MV-4-11 (cell line): ENCODE measurements at regions not wholly inside any gene's neighbourhood (a gene's known extent, or its start where the extent isn't known, plus 50 kb on each side); places are given as distances from the start of the nearest gene placed in this dataset.

Experiments used
- DNase-seq: peaks from one replicate; lab custom pipeline; 2025; lab: John Stamatoyannopoulos, UW

- DNase-seq, result no peak
Measured at GRCh38 chr10:128281861-128282260, 155.6 kb upstream of the MKI67 start.

- DNase-seq, result no peak
Measured at GRCh38 chr10:128286141-128286761, 160.0 kb upstream of the MKI67 start.

- no peak for DNase-seq
Measured at GRCh38 chr10:128286762-128287500, 160.7 kb upstream of the MKI67 start.

GRCh38 chr10:128287921-128288320, 161.7 kb upstream of the MKI67 start:
- DNase-seq, result no peak

GRCh38 chr10:128289621-128290020, 163.4 kb upstream of the MKI67 start:
- no peak for DNase-seq

- no peak for DNase-seq
Measured at GRCh38 chr10:128295003-128295402, 168.8 kb upstream of the MKI67 start.

- DNase-seq, result no peak
Measured at GRCh38 chr10:128296253-128297007, 170.2 kb upstream of the MKI67 start.

- DNase-seq, result no peak
Measured at GRCh38 chr10:128297709-128298378, 171.6 kb upstream of the MKI67 start.

GRCh38 chr10:128298587-128298986, 172.4 kb upstream of the MKI67 start:
- no peak for DNase-seq

- DNase-seq, result no peak
Measured at GRCh38 chr10:128300290-128300824, 174.1 kb upstream of the MKI67 start.

GRCh38 chr10:128301051-128301450, 174.8 kb upstream of the MKI67 start:
- no peak for DNase-seq

GRCh38 chr10:128302808-128303207, 176.6 kb upstream of the MKI67 start:
- no peak for DNase-seq

- DNase-seq, result no peak
Measured at GRCh38 chr10:128304271-128304670, 178.0 kb upstream of the MKI67 start.

- DNase-seq, result no peak
Measured at GRCh38 chr10:128305601-128306345, 179.6 kb upstream of the MKI67 start.

GRCh38 chr10:128306535-128306934, 180.3 kb upstream of the MKI67 start:
- DNase-seq, result no peak

- DNase-seq, result no peak
Measured at GRCh38 chr10:128306966-128307365, 180.7 kb upstream of the MKI67 start.

GRCh38 chr10:128307820-128308219, 181.6 kb upstream of the MKI67 start:
- no peak for DNase-seq

GRCh38 chr10:128310971-128311658, 184.9 kb upstream of the MKI67 start:
- DNase-seq, result no peak

- no peak for DNase-seq
Measured at GRCh38 chr10:128312250-128312649, 186.0 kb upstream of the MKI67 start.

GRCh38 chr10:128314686-128315085, 188.5 kb upstream of the MKI67 start:
- DNase-seq, result no peak
